PC-9 (cell line): ENCODE measurements at regions not wholly inside any gene's neighbourhood (a gene's known extent, or its start where the extent isn't known, plus 50 kb on each side); places are given as distances from the start of the nearest gene placed in this dataset.

Source experiments
- BruUV-seq: library from RNA; stranded (reverse); fragments of 400-500 nt; replicated peaks from 2 replicates; lab custom pipeline; 2021; lab: Mats Ljungman, UMichigan
- CTCF ChIA-PET: fragments of 300-600 bp; sonication (Branson Sonifier 250); formaldehyde crosslinking; loops from one replicate; lab custom pipeline; 2022; ENCODE audit warnings: antibody characterized with exemption; lab: Charles Lee
- POLR2A ChIA-PET: fragments of 300-600 bp; sonication (Branson Sonifier 250); formaldehyde crosslinking; loops from one replicate; lab custom pipeline; 2022; ENCODE audit warnings: antibody characterized with exemption; ENCODE audit not compliant: unreplicated experiment; lab: Charles Lee
- DNase-seq, 2 experiments: peaks; one replicate each; pipeline versions ENCODE4 v3.0.0 to v3.0.0-alpha.2; 2015 to 2022; ENCODE audit warnings: mixed read lengths in 1 of 2
- H2AFZ ChIP-seq: fragments of 200-600 bp; sonication (generic); 2 replicates; pipeline ENCODE4 v1.8.1; 2017; ENCODE audit warnings: antibody characterized with exemption
- H3F3A ChIP-seq: fragments of 200-600 bp; sonication (generic); 2 replicates; pipeline ENCODE4 v1.8.1; 2017; ENCODE audit warnings: antibody characterized with exemption, mild to moderate bottlenecking, low read depth; ENCODE audit not compliant: insufficient read depth
- H3K27ac ChIP-seq: fragments of 200-600 bp; sonication (generic); 2 replicates; pipeline ENCODE4 v1.6.1; 2016; ENCODE audit warnings: mixed run types
- H3K27me3 ChIP-seq: fragments of 200-600 bp; sonication (generic); 2 replicates; pipeline ENCODE4 v1.6.1; 2016; ENCODE audit warnings: low read depth, mixed run types; ENCODE audit not compliant: insufficient read depth
- H3K36me3 ChIP-seq: fragments of 200-600 bp; sonication (generic); 2 replicates; pipeline ENCODE4 v1.6.1; 2016; ENCODE audit warnings: low read depth, mixed run types
- H3K4me1 ChIP-seq: fragments of 200-600 bp; sonication (generic); replicated peaks from 2 replicates; pipeline ENCODE4 v1.6.1; 2016; ENCODE audit warnings: mixed run types; ENCODE audit not compliant: insufficient read depth
- H3K4me2 ChIP-seq: fragments of 200-600 bp; sonication (generic); 2 replicates; pipeline ENCODE4 v1.6.1; 2017; ENCODE audit warnings: mixed run types
- H3K4me3 ChIP-seq: fragments of 200-600 bp; sonication (generic); 2 replicates; pipeline ENCODE4 v1.6.1; 2016; ENCODE audit warnings: mixed run types
- H3K79me2 ChIP-seq: fragments of 200-600 bp; sonication (generic); 2 replicates; pipeline ENCODE4 v1.6.1; 2017; ENCODE audit warnings: low read depth, mixed run types
- H3K9me2 ChIP-seq: fragments of 200-600 bp; sonication (generic); 2 replicates; pipeline ENCODE4 v1.8.1; 2017; ENCODE audit warnings: mild to moderate bottlenecking; ENCODE audit not compliant: insufficient read depth
- H3K9me3 ChIP-seq: fragments of 200-600 bp; sonication (generic); 2 replicates; pipeline ENCODE4 v1.8.1; 2016; ENCODE audit warnings: low read depth; ENCODE audit not compliant: insufficient read depth
- H4K20me1 ChIP-seq: fragments of 200-600 bp; sonication (generic); 2 replicates; pipeline ENCODE4 v1.8.1; 2017; ENCODE audit not compliant: insufficient read depth
- CTCF ChIP-seq: fragments of 200-600 bp; sonication (generic); conservative IDR thresholded peaks from 2 replicates; pipeline ENCODE4 v1.6.1; 2017; ENCODE audit warnings: mixed run types, antibody characterized with exemption, mild to moderate bottlenecking, moderate library complexity
- EZH2 ChIP-seq: fragments of 200-600 bp; sonication (generic); IDR thresholded peaks from 2 replicates; pipeline ENCODE4 v1.8.0; 2017; ENCODE audit warnings: antibody characterized with exemption, low read depth
- intact Hi-C: fragments of 100-400 bp; cut with micrococcal nuclease; formaldehyde crosslinking; loops from one replicate; pipeline ENCODE4 v1.10.0; 2022; ENCODE audit not compliant: unreplicated experiment

GRCh38 chr14:103228076-103228806 lies 105.0 kb downstream of the TNFAIP2 start:
- no peaks in the 10 kb centered on the region for H4K20me1 ChIP-seq
- peaks cover 14% of the 10 kb centered on the region; the same call in 1 of the 2 replicates for H3F3A ChIP-seq
- intact Hi-C loops, result no loop called here
- no peak for TF ChIP-seq CTCF
- no peak for DNase-seq
- H3K79me2 ChIP-seq, result no peaks in the 10 kb centered on the region
- no peaks in the 10 kb centered on the region for H3K9me2 ChIP-seq
- no peak overlapping the region for H2AFZ ChIP-seq
- no peaks in the 10 kb centered on the region for H3K9me3 ChIP-seq
- no peaks in the 10 kb centered on the region for H3K27me3 ChIP-seq
- CTCF ChIA-PET, result no interaction called here
- no TSS peak for BruUV-seq
- no peak overlapping the region for H3K27ac ChIP-seq
- no peaks in the 10 kb centered on the region for H3K36me3 ChIP-seq
- peaks cover 20% of the 10 kb centered on the region for H3K4me1 ChIP-seq
- POLR2A ChIA-PET, result no interaction called here
- no peak overlapping the region for H3K4me2 ChIP-seq
- H3K4me3 ChIP-seq, result no peak overlapping the region

- Histone ChIP-seq H3K36me3 (no peaks in the 10 kb centered on the region), H2AFZ (no peak overlapping the region), H3K9me2 (no peaks in the 10 kb centered on the region), H3K79me2 (no peaks in the 10 kb centered on the region), H3K27ac (no peak overlapping the region), H3K9me3 (no peaks in the 10 kb centered on the region), H3K27me3 (no peaks in the 10 kb centered on the region), H3F3A (peaks cover 21% of the 10 kb centered on the region; the same call in 1 of the 2 replicates), H4K20me1 (no peaks in the 10 kb centered on the region), H3K4me3 (no peak overlapping the region), H3K4me2 (no peak overlapping the region), H3K4me1 (peaks cover 20% of the 10 kb centered on the region)
- intact Hi-C loops, result no loop called here
- no peak for TF ChIP-seq EZH2
- TF ChIP-seq CTCF, result no peak
- ChIA-PET CTCF (no interaction called here), POLR2A (no interaction called here)
- BruUV-seq, result no TSS peak
- no peak for DNase-seq
These were observed 105.2 kb upstream of the EIF5 start for GRCh38 chr14:103228866-103229265.

GRCh38 chr14:103230021-103230420 lies 104.0 kb upstream of the EIF5 start:
- DNase-seq, result no peak
- no TSS peak for BruUV-seq
- POLR2A ChIA-PET, result no interaction called here
- H3K79me2 ChIP-seq, result no peaks in the 10 kb centered on the region
- intact Hi-C loops, result no loop called here
- H3K9me2 ChIP-seq, result no peaks in the 10 kb centered on the region
- no peak overlapping the region for H3K4me3 ChIP-seq
- no peak overlapping the region for H3K4me2 ChIP-seq
- H3K4me1 ChIP-seq, result peaks cover 20% of the 10 kb centered on the region
- no peaks in the 10 kb centered on the region for H3K36me3 ChIP-seq
- no peak overlapping the region for H3K27ac ChIP-seq
- H3K9me3 ChIP-seq, result no peaks in the 10 kb centered on the region
- no peak overlapping the region for H2AFZ ChIP-seq
- no peak for TF ChIP-seq EZH2
- no peak for TF ChIP-seq CTCF
- peaks cover 21% of the 10 kb centered on the region; the same call in 1 of the 2 replicates for H3F3A ChIP-seq
- H3K27me3 ChIP-seq, result no peaks in the 10 kb centered on the region
- H4K20me1 ChIP-seq, result no peaks in the 10 kb centered on the region
- CTCF ChIA-PET, result no interaction called here
